HEK293T (cell line): ENCODE measurements at regions not wholly inside any gene's neighbourhood (a gene's known extent, or its start where the extent isn't known, plus 50 kb on each side); places are given as distances from the start of the nearest gene placed in this dataset.

Experiments
- CTCF ChIA-PET: fragments of 350-600 bp; formaldehyde crosslinking; extraction: SDS; loops from one replicate; lab custom pipeline; 2021; ENCODE audit warnings: antibody characterized with exemption, inconsistent platforms; lab: Yijun Ruan, JAX
- POLR2A ChIA-PET: fragments of 350-600 bp; formaldehyde crosslinking; extraction: SDS; loops from one replicate; lab custom pipeline; 2020; ENCODE audit warnings: antibody characterized with exemption, inconsistent platforms; lab: Yijun Ruan, JAX
- DNase-seq: peaks from one replicate; pipeline ENCODE4 v3.0.0; 2012; ENCODE audit warnings: mixed read lengths; ENCODE audit errors: extremely low spot score
- ARNT ChIP-seq: fragments of 450-650 bp; IDR thresholded peaks from 2 replicates; pipeline ENCODE4 v1.6.1; 2017; ENCODE audit warnings: mild to moderate bottlenecking
- BHLHE40 ChIP-seq: fragments of 450-650 bp; IDR thresholded peaks from 2 replicates; pipeline ENCODE4 v1.6.1; 2016; ENCODE audit warnings: mild to moderate bottlenecking, moderate library complexity, borderline replicate concordance
- CTBP1 ChIP-seq: fragments of 450-650 bp; IDR thresholded peaks from 2 replicates; pipeline ENCODE4 v1.6.1; 2016; ENCODE audit warnings: borderline replicate concordance
- ELF4 ChIP-seq: fragments of 450-650 bp; IDR thresholded peaks from 2 replicates; pipeline ENCODE4 v1.6.1; 2017; ENCODE audit warnings: antibody characterized with exemption
- FOXA1 ChIP-seq: fragments of 450-650 bp; IDR thresholded peaks from 2 replicates; pipeline ENCODE4 v1.6.1; 2016; ENCODE audit warnings: mild to moderate bottlenecking
- FOXK2 ChIP-seq: fragments of 450-650 bp; IDR thresholded peaks from 2 replicates; pipeline ENCODE4 v1.6.1; 2016; ENCODE audit warnings: mild to moderate bottlenecking
- FOXM1 ChIP-seq: fragments of 450-650 bp; IDR thresholded peaks from 2 replicates; pipeline ENCODE4 v1.6.1; 2017; ENCODE audit warnings: mild to moderate bottlenecking, borderline replicate concordance
- HDGF ChIP-seq: fragments of 450-650 bp; IDR thresholded peaks from 2 replicates; pipeline ENCODE4 v1.6.1; 2017; ENCODE audit warnings: antibody characterized with exemption, borderline replicate concordance
- L3MBTL2 ChIP-seq: fragments of 450-650 bp; conservative IDR thresholded peaks from 2 replicates; pipeline ENCODE4 v1.6.1; 2016; ENCODE audit warnings: mild to moderate bottlenecking
- LEF1 ChIP-seq: fragments of 450-650 bp; IDR thresholded peaks from 2 replicates; pipeline ENCODE4 v1.6.1; 2017; ENCODE audit warnings: mild to moderate bottlenecking, borderline replicate concordance
- NFRKB ChIP-seq: fragments of 450-650 bp; IDR thresholded peaks from 2 replicates; pipeline ENCODE4 v1.6.1; 2016; ENCODE audit warnings: mild to moderate bottlenecking, moderate library complexity
- PKNOX1 ChIP-seq: fragments of 450-650 bp; IDR thresholded peaks from 2 replicates; pipeline ENCODE4 v1.6.1; 2016
- SP1 ChIP-seq: fragments of 450-650 bp; IDR thresholded peaks from 2 replicates; pipeline ENCODE4 v1.6.1; 2017
- SUZ12 ChIP-seq: fragments of 450-650 bp; IDR thresholded peaks from 2 replicates; pipeline ENCODE4 v1.6.1; 2016; ENCODE audit warnings: mild to moderate bottlenecking
- TARDBP ChIP-seq: fragments of 450-650 bp; IDR thresholded peaks from 2 replicates; pipeline ENCODE4 v1.6.1; 2016
- ZNF384 ChIP-seq: fragments of 450-650 bp; IDR thresholded peaks from 2 replicates; pipeline ENCODE4 v1.6.1; 2016

- POLR2A ChIA-PET, result no interaction called here
- CTCF ChIA-PET, result no interaction called here
- no peak for DNase-seq
- no peak for TF ChIP-seq L3MBTL2
- TF ChIP-seq FOXM1, result no peak
- TF ChIP-seq FOXA1, result no peak
- TF ChIP-seq HDGF, result no peak
- no peak for TF ChIP-seq SUZ12
- TF ChIP-seq ZNF384, result no peak
- TF ChIP-seq CTBP1, result no peak
- no peak for TF ChIP-seq NFRKB
- no peak for TF ChIP-seq SP1
- TF ChIP-seq BHLHE40, result no peak
- TF ChIP-seq FOXK2, result no peak
- no peak for TF ChIP-seq TARDBP
- TF ChIP-seq PKNOX1, result no peak
- TF ChIP-seq ARNT, result no peak
- no peak for TF ChIP-seq ELF4
- no peak for TF ChIP-seq LEF1
These were observed 67.6 kb upstream of the SLC22A15 start for GRCh38 chr1:115908565-115909274.

GRCh38 chr1:115910231-115910630, 66.1 kb upstream of the SLC22A15 start:
- CTCF ChIA-PET, result no interaction called here
- no peak for DNase-seq
- TF ChIP-seq HDGF (no peak), CTBP1 (no peak), ARNT (no peak), ZNF384 (no peak), BHLHE40 (no peak), FOXA1 (no peak), TARDBP (no peak), NFRKB (no peak), ELF4 (no peak), LEF1 (no peak), PKNOX1 (no peak), L3MBTL2 (no peak), SUZ12 (no peak), FOXM1 (no peak), SP1 (no peak), FOXK2 (no peak)
- POLR2A ChIA-PET, result no interaction called here

GRCh38 chr1:115911294-115911693, 65.0 kb upstream of the SLC22A15 start:
- CTCF ChIA-PET, result no interaction called here
- POLR2A ChIA-PET, result no interaction called here

GRCh38 chr1:115912116-115912515, 64.2 kb upstream of the SLC22A15 start:
- DNase-seq, result no peak
- ChIA-PET POLR2A (no interaction called here), CTCF (no interaction called here)
- TF ChIP-seq SP1 (no peak), NFRKB (no peak), L3MBTL2 (no peak), ZNF384 (no peak), ELF4 (no peak), CTBP1 (no peak), LEF1 (no peak), FOXA1 (no peak), TARDBP (no peak), FOXK2 (no peak), BHLHE40 (no peak), FOXM1 (no peak)

More at GRCh38 chr1:115911294-115911693, 65.0 kb upstream of the SLC22A15 start:
- TF ChIP-seq FOXK2 (no peak), L3MBTL2 (no peak), NFRKB (no peak), TARDBP (no peak), ARNT (no peak), PKNOX1 (no peak), ELF4 (no peak), CTBP1 (no peak), FOXA1 (no peak), FOXM1 (no peak), SUZ12 (no peak), LEF1 (no peak), BHLHE40 (no peak), SP1 (no peak), HDGF (no peak)
- DNase-seq, result no peak

- no peak for DNase-seq
- CTCF ChIA-PET, result no interaction called here
- POLR2A ChIA-PET, result no interaction called here
- TF ChIP-seq ELF4 (no peak), ARNT (no peak), BHLHE40 (no peak), FOXM1 (no peak), HDGF (no peak), CTBP1 (no peak), LEF1 (no peak), NFRKB (no peak), PKNOX1 (no peak), FOXA1 (no peak), SUZ12 (no peak), FOXK2 (no peak), ZNF384 (no peak), TARDBP (no peak)
These were observed 53.5 kb upstream of the SLC22A15 start for GRCh38 chr1:115922801-115923200.
